Keratinocyte (primary cell): ENCODE measurements at regions not wholly inside any gene's neighbourhood (a gene's known extent, or its start where the extent isn't known, plus 50 kb on each side); places are given as distances from the start of the nearest gene placed in this dataset.

Experiments used
- DNase-seq: peaks from one replicate; pipeline ENCODE4 v3.0.0-alpha.2; 2011; ENCODE audit warnings: low read depth, missing footprints, low spot score
- FAIRE-seq: peaks from 2 replicates; lab custom pipeline; 2011; peaks lifted over from hg19 to GRCh38; lab: Jason Lieb, UNC
- H2AFZ ChIP-seq: 2 replicates; pipeline ENCODE4 v1.6.0; 2012; ENCODE audit warnings: low read length, control low read depth, inconsistent platforms; ENCODE audit not compliant: control insufficient read depth
- H3K27ac ChIP-seq: 2 replicates; pipeline ENCODE4 v1.5.1; 2011; ENCODE audit warnings: low read length; ENCODE audit not compliant: control insufficient read depth, insufficient read depth
- H3K27me3 ChIP-seq: 3 replicates; pipeline ENCODE4 v1.6.0; 2011; ENCODE audit warnings: low read length; ENCODE audit not compliant: control insufficient read depth, insufficient read depth; ENCODE audit errors: extremely low read depth
- H3K36me3 ChIP-seq, 2 experiments: 2 replicates in 1 of 2; 3 replicates in 1 of 2; pipeline ENCODE4 v1.5.1; 2011; ENCODE audit warnings: low read length in 2 of 2, mild to moderate bottlenecking in 1 of 2; ENCODE audit not compliant: control insufficient read depth in 2 of 2, insufficient read depth in 2 of 2; ENCODE audit errors: extremely low read depth in 1 of 2
- H3K4me1 ChIP-seq: 3 replicates; pipeline ENCODE4 v1.5.1; 2011; ENCODE audit warnings: low read length; ENCODE audit not compliant: control insufficient read depth, insufficient read depth; ENCODE audit errors: extremely low read depth
- H3K4me2 ChIP-seq: 3 replicates; pipeline ENCODE4 v1.6.0; 2011; ENCODE audit warnings: low read depth, low read length; ENCODE audit not compliant: control insufficient read depth, insufficient read depth; ENCODE audit errors: extremely low read depth
- H3K4me3 ChIP-seq, 3 experiments: fragments of 200-600 bp in 1 of 3; sonication (generic) in 1 of 3; 2 replicates in 2 of 3; 3 replicates in 1 of 3; pipeline ENCODE4 v1.5.1; 2011 to 2016; ENCODE audit warnings: low read length in 3 of 3, mild to moderate bottlenecking in 3 of 3, control low read depth in 2 of 3, inconsistent platforms in 1 of 3, low read depth in 1 of 3, mixed read lengths in 1 of 3, mixed run types in 1 of 3, moderate library complexity in 1 of 3; ENCODE audit not compliant: control insufficient read depth in 2 of 3, insufficient read depth in 2 of 3; ENCODE audit errors: extremely low read depth in 1 of 3
- H3K79me2 ChIP-seq: 2 replicates; pipeline ENCODE4 v1.6.0; 2012; ENCODE audit warnings: low read length; ENCODE audit not compliant: control insufficient read depth, insufficient read depth
- H3K9ac ChIP-seq: 3 replicates; pipeline ENCODE4 v1.6.0; 2011; ENCODE audit warnings: low read length; ENCODE audit not compliant: control insufficient read depth, insufficient read depth; ENCODE audit errors: extremely low read depth
- H3K9me1 ChIP-seq: 3 replicates; pipeline ENCODE4 v1.6.0; 2011; ENCODE audit warnings: low read length; ENCODE audit not compliant: control insufficient read depth, insufficient read depth; ENCODE audit errors: extremely low read depth
- H3K9me3 ChIP-seq: 2 replicates; pipeline ENCODE4 v1.5.1; 2012; ENCODE audit warnings: low read depth, low read length; ENCODE audit not compliant: control insufficient read depth
- H4K20me1 ChIP-seq: 3 replicates; pipeline ENCODE4 v1.6.0; 2011; ENCODE audit warnings: low read length; ENCODE audit not compliant: control insufficient read depth, insufficient read depth; ENCODE audit errors: extremely low read depth
- EZH2 ChIP-seq: IDR thresholded peaks from one replicate; pipeline ENCODE4 v1.6.1; 2012; ENCODE audit warnings: inconsistent platforms, mild to moderate bottlenecking, low read length, moderate library complexity
- dilution Hi-C: fragments of 300-500 bp; cut with MboI; formaldehyde crosslinking; loops from one replicate; pipeline ENCODE4 v1.7.0; 2020; ENCODE audit warnings: low sequenced_read_pairs; ENCODE audit not compliant: extremely low pct_ligation_motif_present
- TF ChIP-seq, protein P1 (sequence below), 3 experiments: IDR thresholded peaks in 1 of 3; conservative IDR thresholded peaks in 1 of 3; optimal IDR thresholded peaks in 1 of 3; 2 replicates in 2 of 3; 3 replicates in 1 of 3; pipeline versions ENCODE3 to v1.5.1; 2011; ENCODE audit warnings: low read length in 3 of 3, mild to moderate bottlenecking in 3 of 3, moderate library complexity in 2 of 3, control low read depth in 1 of 3, inconsistent platforms in 1 of 3; ENCODE audit not compliant: insufficient read depth in 2 of 3; ENCODE audit errors: extremely low read depth in 1 of 3

DNA sequence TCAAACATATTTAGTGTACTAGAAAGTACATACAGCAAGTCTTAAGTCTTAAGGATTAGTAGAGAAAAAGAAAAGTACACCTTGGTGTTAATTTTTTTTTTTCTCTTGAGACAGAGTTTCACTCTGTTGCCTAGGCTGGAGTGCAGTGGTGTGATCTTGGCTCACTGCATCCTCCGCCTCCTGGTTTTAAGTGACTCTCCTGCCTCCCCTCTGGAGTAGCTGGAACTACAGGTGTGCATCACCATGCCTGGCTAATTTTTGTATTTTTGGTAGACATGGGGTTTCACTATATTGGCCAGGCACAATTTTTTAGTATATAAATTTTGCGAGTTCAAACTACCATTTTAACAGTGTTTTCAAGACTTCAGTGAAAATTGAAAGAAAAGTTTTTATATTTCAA lies 1941.1 kb upstream of the CDH6 start:
- H3K27ac ChIP-seq: no peak overlapping the region
- no peaks in the 10 kb centered on the region for H3K9me1 ChIP-seq
- TF ChIP-seq, protein P1, sequence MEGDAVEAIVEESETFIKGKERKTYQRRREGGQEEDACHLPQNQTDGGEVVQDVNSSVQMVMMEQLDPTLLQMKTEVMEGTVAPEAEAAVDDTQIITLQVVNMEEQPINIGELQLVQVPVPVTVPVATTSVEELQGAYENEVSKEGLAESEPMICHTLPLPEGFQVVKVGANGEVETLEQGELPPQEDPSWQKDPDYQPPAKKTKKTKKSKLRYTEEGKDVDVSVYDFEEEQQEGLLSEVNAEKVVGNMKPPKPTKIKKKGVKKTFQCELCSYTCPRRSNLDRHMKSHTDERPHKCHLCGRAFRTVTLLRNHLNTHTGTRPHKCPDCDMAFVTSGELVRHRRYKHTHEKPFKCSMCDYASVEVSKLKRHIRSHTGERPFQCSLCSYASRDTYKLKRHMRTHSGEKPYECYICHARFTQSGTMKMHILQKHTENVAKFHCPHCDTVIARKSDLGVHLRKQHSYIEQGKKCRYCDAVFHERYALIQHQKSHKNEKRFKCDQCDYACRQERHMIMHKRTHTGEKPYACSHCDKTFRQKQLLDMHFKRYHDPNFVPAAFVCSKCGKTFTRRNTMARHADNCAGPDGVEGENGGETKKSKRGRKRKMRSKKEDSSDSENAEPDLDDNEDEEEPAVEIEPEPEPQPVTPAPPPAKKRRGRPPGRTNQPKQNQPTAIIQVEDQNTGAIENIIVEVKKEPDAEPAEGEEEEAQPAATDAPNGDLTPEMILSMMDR (optimal IDR thresholded peaks at IDR 0.05 in 1 of 3, IDR thresholded peaks at IDR 0.05 in 1 of 3, conservative IDR thresholded peaks at IDR 0.05 in 1 of 3; ENCODE audit: extremely low read depth in 1 of 3, insufficient read depth in 2 of 3, low read length in 3 of 3): no peak
- TF ChIP-seq EZH2: no peak
- no peak overlapping the region for H3K4me3 ChIP-seq
- H3K4me1 ChIP-seq: no peaks in the 10 kb centered on the region
- no peaks in the 10 kb centered on the region for H3K36me3 ChIP-seq
- DNase-seq (no peak), FAIRE-seq (no peak)
- no peak overlapping the region for H2AFZ ChIP-seq
- H3K4me2 ChIP-seq: no peak overlapping the region
- dilution Hi-C loops: no loop called here
- H3K27me3 ChIP-seq: no peaks in the 10 kb centered on the region
- no peaks in the 10 kb centered on the region for H3K79me2 ChIP-seq
- no peaks in the 10 kb centered on the region for H4K20me1 ChIP-seq
- H3K9me3 ChIP-seq: no peaks in the 10 kb centered on the region
- no peak overlapping the region for H3K9ac ChIP-seq

GRCh38 chr5:29247346-29248028 lies 1946.0 kb upstream of the CDH6 start:
- H3K4me1 ChIP-seq: no peaks in the 10 kb centered on the region
- no peak overlapping the region for H2AFZ ChIP-seq
- no peaks in the 10 kb centered on the region for H3K79me2 ChIP-seq
- H3K36me3 ChIP-seq: no peaks in the 10 kb centered on the region
- no peaks in the 10 kb centered on the region for H3K9me3 ChIP-seq
- H3K4me2 ChIP-seq: no peak overlapping the region
- H3K9ac ChIP-seq: no peak overlapping the region
- no peak for FAIRE-seq
- no peaks in the 10 kb centered on the region for H3K27me3 ChIP-seq
- dilution Hi-C loops: no loop called here
- H3K4me3 ChIP-seq: no peak overlapping the region
- no peaks in the 10 kb centered on the region for H3K9me1 ChIP-seq
- no peak for DNase-seq
- no peak overlapping the region for H3K27ac ChIP-seq
- TF ChIP-seq EZH2: no peak
- TF ChIP-seq, protein P1 (optimal IDR thresholded peaks at IDR 0.05 in 1 of 3, IDR thresholded peaks at IDR 0.05 in 1 of 3, conservative IDR thresholded peaks at IDR 0.05 in 1 of 3; ENCODE audit: extremely low read depth in 1 of 3, insufficient read depth in 2 of 3, low read length in 3 of 3): no peak
- H4K20me1 ChIP-seq: no peaks in the 10 kb centered on the region
